Mesodermal cell (in vitro differentiated cells): ENCODE measurements at regions not wholly inside any gene's neighbourhood (a gene's known extent, or its start where the extent isn't known, plus 50 kb on each side); places are given as distances from the start of the nearest gene placed in this dataset.

Experiments
- H3K27ac ChIP-seq: 2 replicates; pipeline ENCODE4 v1.7.0; 2013; ENCODE audit warnings: mild to moderate bottlenecking, low read depth, low read length, moderate library complexity; ENCODE audit not compliant: severe bottlenecking
- H3K36me3 ChIP-seq: 2 replicates; pipeline ENCODE4 v1.7.1; 2013; ENCODE audit warnings: mild to moderate bottlenecking, low read length, moderate library complexity; ENCODE audit not compliant: control insufficient read depth, insufficient read depth
- H3K4me1 ChIP-seq: one replicate; pipeline ENCODE4 v1.7.1; 2013; ENCODE audit warnings: mild to moderate bottlenecking, low read length; ENCODE audit not compliant: insufficient read depth, control insufficient read depth, poor library complexity, severe bottlenecking
- H3K4me3 ChIP-seq: 2 replicates; pipeline ENCODE4 v1.7.0; 2013; ENCODE audit warnings: low read length, control low read depth, mild to moderate bottlenecking; ENCODE audit not compliant: insufficient read depth, poor library complexity, severe bottlenecking; ENCODE audit errors: extremely low read depth
- H3K9me3 ChIP-seq: 2 replicates; pipeline ENCODE4 v1.7.1; 2013; ENCODE audit warnings: mild to moderate bottlenecking, low read length, moderate library complexity; ENCODE audit not compliant: control insufficient read depth
- WGBS, 2 experiments: methylation state at CpG; one replicate each; pipeline ENCODE4 v1.1.5; 2013; ENCODE audit warnings: missing lambda C conversion rate in 2 of 2; ENCODE audit not compliant: insufficient coverage in 2 of 2; 5-methylcytosine and 5-hydroxymethylcytosine counted together

DNA sequence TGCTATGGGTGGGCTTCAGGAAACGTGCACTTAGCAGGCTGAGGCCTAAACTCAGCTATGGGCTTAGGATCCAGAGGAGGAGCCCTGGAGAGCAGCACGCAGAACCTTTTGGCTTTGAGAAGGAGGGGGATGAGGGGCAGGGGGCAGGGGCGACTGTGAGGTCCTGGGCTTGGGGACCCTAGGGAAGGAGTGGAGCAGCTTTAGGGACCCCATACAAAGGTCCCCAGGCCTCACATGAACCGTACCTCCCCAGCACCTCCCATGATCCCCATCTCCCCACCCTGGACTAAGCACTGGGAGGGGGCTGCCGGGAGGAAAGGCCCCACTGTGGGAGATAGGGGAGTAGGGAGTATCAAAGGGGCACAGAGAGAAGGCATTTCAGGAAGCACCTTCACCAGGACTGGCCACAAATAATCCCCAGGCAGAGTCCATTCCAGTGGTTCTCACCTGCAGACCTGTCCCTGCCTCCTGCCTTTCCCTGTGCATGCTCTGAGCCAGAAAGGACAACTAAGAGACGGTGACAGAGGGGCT, 62.0 kb upstream of the KLF13 start:
- Histone ChIP-seq H3K27ac (no peak overlapping the region), H3K36me3 (no peaks in the 10 kb centered on the region), H3K4me1 (no peaks in the 10 kb centered on the region), H3K4me3 (no peak overlapping the region), H3K9me3 (no peaks in the 10 kb centered on the region)
- WGBS, 2 experiments: 92 to 100% methylated on average over 1 of the region's 6 CpGs

DNA sequence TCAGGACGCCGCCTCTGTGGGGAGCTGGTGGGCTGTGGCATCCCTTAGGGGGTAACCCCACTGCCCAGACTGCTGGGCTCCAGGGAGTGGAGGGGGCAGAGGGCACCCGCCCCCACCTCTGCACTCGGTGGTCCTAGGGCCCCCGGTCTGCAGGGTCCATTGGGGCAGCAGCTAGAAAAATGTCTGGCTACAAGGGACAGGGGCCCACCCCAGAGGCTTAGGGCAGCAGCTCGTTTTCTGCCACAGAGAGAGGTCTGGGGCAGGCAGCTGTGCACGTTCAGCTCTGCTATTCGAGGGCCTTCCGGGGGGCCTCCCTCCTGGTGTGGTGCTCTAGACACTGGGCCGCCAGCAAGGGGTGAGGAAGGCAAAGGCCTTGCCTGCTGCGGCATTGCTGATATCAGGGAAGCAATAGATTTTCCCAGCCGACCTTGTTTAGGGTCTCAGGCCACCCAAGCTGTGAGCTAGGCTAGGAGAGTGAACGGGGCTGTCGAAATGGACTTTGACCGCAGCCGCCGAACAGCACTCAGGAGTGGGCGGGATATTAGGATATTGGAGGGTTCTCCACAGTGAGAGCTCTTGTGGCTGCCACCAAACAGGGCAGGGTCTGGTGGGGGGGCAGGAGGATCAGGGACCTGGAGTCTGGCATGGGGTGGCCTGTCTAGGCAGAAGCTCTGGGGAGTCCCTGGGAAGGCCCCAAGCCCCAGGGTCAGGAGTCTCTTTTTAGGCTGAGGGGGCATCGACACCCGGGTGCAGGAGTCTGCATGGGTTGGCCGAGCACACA, 61.4 kb upstream of the KLF13 start:
- Histone ChIP-seq H3K4me1 (no peaks in the 10 kb centered on the region), H3K4me3 (no peak overlapping the region), H3K36me3 (no peaks in the 10 kb centered on the region), H3K27ac (no peak overlapping the region), H3K9me3 (no peaks in the 10 kb centered on the region)
- WGBS, 2 experiments: 86 to 90% methylated on average over 19 to 21 of the region's 21 CpGs

DNA sequence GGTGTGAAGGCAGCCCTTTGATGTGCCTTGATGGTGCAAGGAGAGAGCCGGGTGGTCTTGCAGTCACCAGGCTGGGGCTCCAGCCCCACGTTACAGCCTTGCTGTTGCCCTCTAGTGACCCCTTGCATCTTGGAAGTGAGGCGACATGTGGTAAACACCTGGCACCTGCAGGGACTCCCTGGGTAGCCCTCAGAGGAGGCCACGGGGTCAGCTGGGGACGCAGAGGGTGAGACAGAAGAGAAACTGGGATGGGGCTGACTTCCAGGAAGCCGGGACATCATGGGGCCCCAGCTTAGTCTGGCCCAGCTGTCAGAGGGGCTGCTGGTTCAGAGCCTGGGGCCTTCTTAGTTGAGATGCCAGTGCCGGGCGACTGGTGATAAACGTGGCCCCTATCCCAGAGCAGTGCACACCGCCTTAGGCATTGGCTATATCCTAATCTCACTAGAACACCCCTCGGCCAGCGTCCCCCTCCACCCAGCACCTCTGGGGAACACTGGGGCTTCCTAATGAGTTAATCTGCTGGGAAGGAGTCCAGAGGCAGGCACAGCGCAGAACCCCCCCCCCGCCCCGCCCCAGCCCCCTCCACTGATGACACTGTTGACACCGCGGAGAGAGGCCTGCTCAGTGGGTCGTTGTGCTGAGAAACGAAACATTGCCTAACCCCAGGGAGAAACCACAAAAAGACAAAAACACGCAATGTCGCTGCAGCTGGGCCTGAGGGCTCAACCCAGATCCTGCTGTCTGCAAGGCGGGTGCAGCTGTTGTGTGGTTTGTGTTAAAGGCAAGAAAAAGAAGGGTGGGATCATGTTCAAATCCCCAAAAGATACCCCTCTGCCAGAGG, 60.5 kb upstream of the KLF13 start:
- Histone ChIP-seq H3K9me3 (no peaks in the 10 kb centered on the region), H3K4me3 (no peak overlapping the region), H3K36me3 (no peaks in the 10 kb centered on the region), H3K27ac (no peak overlapping the region), H3K4me1 (no peaks in the 10 kb centered on the region)
- WGBS, 2 experiments: 90 to 92% methylated on average over 13 to 16 of the region's 22 CpGs

DNA sequence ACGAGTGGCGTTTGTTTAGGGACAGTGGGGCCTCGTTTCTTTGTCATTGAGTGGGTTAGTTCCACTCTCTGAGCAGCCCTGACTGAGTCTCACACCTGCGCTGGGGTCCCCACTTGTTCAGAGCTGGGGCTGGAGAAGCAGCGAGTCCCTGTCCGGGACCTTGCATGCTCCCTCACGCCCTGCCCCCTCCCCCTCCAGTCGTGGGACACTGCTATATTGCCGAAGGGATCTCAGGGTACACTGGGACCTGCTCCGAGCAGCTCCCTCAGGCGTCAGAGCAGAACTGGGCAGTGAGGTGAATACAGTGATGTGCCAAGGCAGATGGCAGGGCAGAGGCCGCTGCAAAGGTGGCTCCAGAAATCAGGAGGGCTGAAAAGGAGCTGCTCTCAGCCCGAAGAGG, 59.9 kb upstream of the KLF13 start:
- Histone ChIP-seq H3K4me3 (no peak overlapping the region), H3K27ac (no peak overlapping the region), H3K4me1 (no peaks in the 10 kb centered on the region), H3K9me3 (no peaks in the 10 kb centered on the region), H3K36me3 (no peaks in the 10 kb centered on the region)
- 86 to 91% methylated on average over 9 to 12 of the region's 13 CpGs for WGBS, 2 experiments

DNA sequence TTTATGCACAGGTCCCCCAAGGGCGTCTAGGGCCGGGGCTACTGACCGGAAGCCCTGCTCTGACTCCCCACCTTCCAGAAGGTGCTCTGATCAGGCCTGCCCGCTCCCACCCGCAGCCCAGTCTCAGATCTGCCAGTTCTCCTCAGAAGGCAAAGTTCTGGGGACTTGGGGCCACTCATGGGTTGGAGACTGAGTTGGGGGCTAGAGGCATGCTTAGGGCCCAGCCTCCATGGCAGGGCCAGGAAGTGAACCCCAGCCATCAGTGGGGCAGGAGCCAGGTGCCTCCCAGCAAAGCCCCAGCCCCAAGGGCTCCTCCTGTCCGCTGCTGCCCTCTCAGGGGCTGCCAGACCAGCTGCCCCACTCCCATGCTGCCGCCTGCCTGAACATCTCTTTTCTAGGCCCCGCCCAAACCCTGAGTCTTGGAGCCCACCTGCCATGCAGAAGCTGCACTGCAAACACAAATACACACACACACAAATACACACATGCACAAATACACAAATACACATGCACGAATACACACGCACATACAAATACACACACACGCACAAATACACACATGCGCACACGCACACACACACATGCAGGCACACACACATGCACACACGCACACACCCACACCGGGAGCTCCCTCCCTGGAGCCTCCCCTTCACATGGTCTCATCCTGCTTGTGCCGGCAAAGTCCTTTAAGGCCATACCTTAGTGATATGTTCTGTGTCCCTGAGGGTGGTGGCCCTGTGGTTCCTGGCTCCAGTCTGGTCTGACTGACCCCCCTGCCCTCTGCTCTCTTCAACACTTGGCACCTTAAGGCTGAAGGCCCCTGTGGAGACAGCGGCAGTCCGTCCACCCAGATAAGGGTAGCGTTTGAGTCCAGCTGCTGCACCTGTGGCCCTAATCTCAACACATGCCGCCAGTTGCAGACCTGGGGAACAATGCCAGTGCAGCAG, 59.2 kb upstream of the KLF13 start:
- Histone ChIP-seq H3K4me3 (no peak overlapping the region), H3K9me3 (no peaks in the 10 kb centered on the region), H3K36me3 (no peaks in the 10 kb centered on the region), H3K27ac (no peak overlapping the region), H3K4me1 (no peaks in the 10 kb centered on the region)
- WGBS, 2 experiments: 86 to 87% methylated on average over 19 of the region's 20 CpGs

DNA sequence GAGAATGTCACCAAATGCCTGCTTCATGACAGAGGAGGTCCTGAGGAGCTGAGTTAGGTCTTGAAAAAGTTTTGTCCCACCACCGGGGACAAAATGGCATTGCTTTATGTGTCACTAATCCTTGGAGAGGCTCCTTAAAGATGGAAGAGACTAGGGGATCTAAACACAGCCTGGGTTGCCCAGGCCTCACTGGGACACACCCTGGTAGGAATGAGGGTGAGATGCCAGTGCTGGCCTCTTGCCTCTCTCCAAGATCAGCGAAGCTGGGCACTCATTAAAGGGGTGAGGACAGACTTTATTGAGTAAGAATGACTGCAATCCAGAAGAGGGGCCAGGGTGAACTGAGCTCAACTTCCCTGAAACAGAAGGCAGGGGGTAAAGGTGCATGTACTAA, 58.5 kb upstream of the KLF13 start:
- H3K36me3 ChIP-seq: no peaks in the 10 kb centered on the region
- H3K27ac ChIP-seq: no peak overlapping the region
- H3K4me3 ChIP-seq: no peak overlapping the region
- peaks cover 3% of the 10 kb centered on the region for H3K4me1 ChIP-seq
- 86 to 100% methylated on average over 1 to 2 of the region's 2 CpGs for WGBS, 2 experiments
- no peaks in the 10 kb centered on the region for H3K9me3 ChIP-seq

DNA sequence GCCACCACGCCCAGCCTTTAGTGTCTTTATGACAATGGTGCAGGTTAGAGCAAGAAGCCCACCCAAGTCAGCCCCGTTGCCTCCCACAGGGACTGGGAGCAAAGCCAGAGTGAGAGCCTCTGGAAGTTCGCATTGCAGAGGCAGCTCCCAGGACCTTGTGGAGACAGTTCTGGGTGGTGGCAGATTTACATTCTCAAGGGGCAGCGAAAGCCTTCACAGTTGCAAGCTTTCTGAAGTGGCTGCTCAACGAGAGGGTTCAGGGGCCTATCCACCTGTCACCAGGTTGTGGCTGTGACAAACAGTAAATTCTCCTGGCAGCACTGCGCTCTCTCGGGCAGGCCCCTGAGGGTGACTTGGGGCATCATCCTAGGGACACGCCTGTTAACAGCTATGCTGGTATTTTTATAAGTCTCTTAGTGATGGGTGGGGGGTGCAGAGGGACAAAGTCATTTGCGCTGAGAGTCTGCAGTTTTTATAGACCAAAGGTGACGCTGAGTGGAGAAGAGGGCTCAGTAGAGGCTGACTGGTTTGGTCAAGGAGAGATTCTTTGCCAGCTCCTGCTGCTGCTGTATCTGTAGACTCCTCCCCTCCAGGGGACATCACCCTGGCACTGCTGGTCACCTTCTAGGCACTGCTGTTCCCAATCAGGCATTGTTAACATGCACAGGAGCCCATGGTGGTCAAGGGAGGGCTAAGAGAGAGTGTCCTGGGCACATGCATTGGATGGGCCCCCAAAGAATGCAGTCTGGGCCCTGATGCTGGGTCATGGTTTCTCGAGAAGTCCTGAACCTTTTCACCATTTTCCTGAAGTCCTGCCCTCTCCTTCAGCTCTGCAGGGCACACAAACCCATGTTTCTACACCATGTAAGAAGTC, 57.5 kb upstream of the KLF13 start:
- 85 to 87% methylated on average over 10 to 11 of the region's 11 CpGs for WGBS, 2 experiments
- H3K4me3 ChIP-seq: no peak overlapping the region
- H3K36me3 ChIP-seq: no peaks in the 10 kb centered on the region
- no peaks in the 10 kb centered on the region for H3K9me3 ChIP-seq
- peaks cover 13% of the 10 kb centered on the region for H3K4me1 ChIP-seq
- H3K27ac ChIP-seq: no peak overlapping the region

DNA sequence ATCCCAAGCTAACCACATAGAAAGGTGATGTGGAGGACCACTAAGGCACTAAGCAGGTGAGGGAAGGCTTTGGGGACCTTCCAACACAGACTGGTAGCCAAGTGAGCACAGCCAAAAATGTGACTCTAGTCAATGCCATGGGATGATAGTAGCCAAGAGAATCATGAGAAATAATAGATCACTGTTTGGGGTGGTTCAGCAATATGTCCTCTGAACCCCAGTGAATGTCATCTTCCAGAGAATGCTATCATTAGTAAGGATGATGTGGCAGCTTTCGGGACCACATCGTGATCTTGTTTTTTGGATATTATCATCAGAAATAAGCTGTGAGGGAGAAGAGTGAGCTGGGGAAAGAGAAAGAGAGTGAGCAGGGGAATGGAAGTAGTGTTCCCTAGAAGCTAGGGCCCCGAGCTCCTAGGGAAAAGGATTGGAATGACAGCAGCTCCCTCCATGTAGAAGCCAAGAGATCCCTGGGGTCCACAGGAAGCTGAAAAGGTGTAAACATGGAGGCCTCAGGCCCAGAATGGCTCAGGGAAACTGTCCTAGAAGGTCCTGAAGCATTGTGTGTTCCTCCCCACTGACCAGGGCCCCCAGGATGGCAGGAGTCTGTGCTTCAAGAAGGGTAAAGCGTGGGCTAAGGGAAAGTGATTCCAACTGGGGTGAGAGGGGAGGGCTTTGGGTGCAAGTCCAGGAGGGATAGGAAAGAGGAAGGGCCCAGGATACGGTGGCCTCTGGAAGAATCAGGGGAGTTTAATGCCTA, 56.6 kb upstream of the KLF13 start:
- no peaks in the 10 kb centered on the region for H3K9me3 ChIP-seq
- no peaks in the 10 kb centered on the region for H3K36me3 ChIP-seq
- 90 to 97% methylated on average over 4 to 5 of the region's 5 CpGs for WGBS, 2 experiments
- peaks cover 19% of the 10 kb centered on the region for H3K4me1 ChIP-seq
- H3K4me3 ChIP-seq: no peak overlapping the region
- no peak overlapping the region for H3K27ac ChIP-seq

DNA sequence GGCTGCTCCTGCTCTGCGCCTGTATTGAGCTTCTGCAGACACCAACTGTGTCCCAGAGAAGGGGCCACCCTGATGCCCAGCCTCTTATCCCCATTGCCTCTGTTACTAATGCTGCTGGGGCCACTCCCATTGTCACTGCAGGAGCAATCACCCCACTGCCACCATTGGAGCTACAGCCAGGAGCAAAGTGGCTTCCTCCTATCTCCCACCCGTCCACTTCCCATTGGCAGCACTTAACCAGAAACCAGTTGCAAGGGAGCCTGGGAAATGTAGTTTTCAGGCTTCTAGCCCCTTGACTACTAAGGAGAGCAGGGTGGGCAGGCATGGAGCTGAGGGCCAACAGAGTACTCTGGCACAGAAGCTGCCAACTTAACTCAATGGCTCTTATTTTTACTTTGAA, 55.9 kb upstream of the KLF13 start:
- no peaks in the 10 kb centered on the region for H3K36me3 ChIP-seq
- H3K4me1 ChIP-seq: peaks cover 19% of the 10 kb centered on the region
- 85 to 94% methylated on average over 1 of the region's 2 CpGs for WGBS, 2 experiments
- no peak overlapping the region for H3K27ac ChIP-seq
- no peak overlapping the region for H3K4me3 ChIP-seq
- no peaks in the 10 kb centered on the region for H3K9me3 ChIP-seq
